Skin of body (tissue), 1 donor: ENCODE measurements at regions not wholly inside any gene's neighbourhood (a gene's known extent, or its start where the extent isn't known, plus 50 kb on each side); places are given as distances from the start of the nearest gene placed in this dataset.

Source experiments
- DNase-seq: peaks from one replicate; lab custom pipeline; 2025; lab: John Stamatoyannopoulos, UW

- DNase-seq, result no peak
Observed at GRCh38 chr16:79765901-79766394, 165.4 kb upstream of the MAF start.

- DNase-seq, result no peak
Observed at GRCh38 chr16:79765431-79765830, 164.9 kb upstream of the MAF start.

- DNase-seq, result no peak
Observed at GRCh38 chr16:79764415-79765110, 164.0 kb upstream of the MAF start.

DNA sequence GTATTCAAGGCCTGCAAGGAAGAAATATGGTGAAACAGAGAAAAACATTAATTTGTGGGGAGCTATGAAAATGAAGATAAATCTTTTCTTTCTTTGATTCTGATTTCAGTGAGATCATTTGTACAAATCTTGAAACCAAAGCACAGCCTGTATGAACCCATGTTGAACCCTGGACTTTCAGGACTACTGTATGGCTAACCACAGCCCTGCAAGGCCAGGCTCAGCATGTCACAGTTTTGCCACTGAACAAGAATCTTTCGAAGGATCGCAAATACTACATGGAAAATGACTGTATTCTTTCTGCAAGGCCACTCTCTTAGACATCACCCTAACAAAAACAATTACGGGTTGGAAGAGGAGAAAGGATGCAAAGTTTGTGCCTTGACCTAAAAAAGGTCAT is 161.7 kb upstream of the MAF start:
- no peak for DNase-seq

DNA sequence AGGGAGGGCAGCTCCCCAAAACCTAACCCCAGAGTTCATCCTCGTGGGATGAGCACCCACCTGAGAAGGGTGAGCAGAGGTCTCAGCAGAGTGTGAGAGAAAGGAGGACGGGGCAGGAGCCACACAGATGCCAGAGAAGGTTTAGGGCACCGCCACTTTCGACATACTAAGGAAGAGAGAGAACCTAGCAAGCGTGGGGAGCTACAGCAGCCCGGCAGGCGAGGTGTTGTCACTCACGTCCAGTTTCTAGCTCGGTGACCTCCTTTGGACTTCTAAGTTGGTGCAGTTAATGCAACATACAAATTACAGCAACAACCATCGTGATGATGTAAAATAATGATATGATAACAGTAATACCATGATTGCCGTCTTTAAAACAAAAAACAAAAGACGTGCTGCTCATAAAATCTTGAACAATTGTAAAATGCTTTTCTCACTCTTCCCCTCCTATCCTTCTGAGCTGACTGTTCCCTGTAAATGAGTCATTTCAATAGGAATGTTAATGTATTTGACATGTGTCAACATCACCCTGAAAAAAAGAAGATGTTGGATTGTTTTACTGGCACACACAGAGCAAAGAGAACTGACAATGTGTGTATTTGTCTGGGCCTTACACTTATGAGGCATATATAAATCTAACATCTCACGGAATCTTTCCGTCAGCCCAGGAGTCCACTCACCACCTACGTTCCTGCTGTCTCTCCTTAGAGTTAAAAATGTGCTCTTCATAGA is 158.2 kb upstream of the MAF start:
- DNase-seq, result peak; percentile 72

DNA sequence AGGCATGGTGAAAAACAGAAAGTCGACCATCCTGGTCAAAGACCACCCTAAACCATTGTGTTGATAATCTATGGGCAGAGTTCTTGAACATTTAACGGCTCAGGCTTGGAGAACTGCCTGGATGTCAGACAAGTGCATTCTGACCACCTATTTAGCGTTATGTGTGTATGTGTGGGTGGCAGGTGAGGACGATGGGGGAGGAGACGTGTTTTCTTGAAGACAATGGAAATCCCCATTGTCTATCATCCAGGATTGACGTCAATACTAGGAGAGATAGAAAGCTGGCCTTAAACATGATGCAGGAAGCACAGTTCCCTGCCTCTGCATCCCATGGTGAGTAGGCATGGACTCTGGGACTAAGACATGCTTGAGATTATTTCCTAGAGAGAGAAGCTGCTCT is 157.4 kb upstream of the MAF start:
- DNase-seq, result no peak

DNA sequence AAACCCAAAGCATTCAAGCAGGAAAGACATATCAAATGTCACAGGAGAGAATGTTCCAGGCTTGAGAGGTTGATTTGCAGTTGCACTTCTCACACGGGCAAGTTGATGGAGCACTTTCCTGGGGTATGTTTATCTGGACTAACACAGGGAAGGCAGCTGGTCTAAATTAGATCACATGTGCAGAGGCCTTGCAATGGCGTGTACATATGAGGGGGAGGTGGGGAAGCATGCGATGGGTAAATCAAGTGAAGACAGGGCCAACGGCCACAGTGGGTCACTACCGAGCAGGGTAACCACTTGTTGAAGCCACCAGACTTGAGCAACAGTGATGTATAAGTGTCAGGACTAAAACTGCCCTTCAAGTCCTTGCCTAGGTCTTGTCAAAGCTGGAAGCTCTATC is 156.6 kb upstream of the MAF start:
- no peak for DNase-seq

- no peak for DNase-seq
Observed at GRCh38 chr16:79756571-79756970, 156.0 kb upstream of the MAF start.

GRCh38 chr16:79754501-79754900 is 154.0 kb upstream of the MAF start:
- DNase-seq, result peak; percentile 51

DNA sequence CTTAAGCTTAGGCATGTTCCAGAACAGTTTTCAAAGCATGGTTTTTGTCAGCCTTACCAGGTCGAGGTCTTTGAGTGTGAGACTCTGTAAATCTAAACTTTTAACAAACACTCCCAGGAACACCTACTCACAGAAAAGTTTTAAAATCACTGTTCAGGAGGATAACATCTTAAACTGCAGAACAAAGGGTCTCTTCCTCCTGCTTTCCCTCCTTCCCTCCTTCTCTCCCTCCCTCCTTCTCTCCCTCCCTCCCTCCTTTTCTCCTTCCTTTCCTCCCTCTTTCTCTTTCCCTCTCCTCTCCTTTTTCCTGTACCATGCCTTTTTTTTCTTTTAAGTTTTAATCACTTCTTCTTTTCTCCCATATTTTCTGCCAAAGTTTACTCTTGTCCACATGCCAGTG is 153.5 kb upstream of the MAF start:
- DNase-seq, result no peak

DNA sequence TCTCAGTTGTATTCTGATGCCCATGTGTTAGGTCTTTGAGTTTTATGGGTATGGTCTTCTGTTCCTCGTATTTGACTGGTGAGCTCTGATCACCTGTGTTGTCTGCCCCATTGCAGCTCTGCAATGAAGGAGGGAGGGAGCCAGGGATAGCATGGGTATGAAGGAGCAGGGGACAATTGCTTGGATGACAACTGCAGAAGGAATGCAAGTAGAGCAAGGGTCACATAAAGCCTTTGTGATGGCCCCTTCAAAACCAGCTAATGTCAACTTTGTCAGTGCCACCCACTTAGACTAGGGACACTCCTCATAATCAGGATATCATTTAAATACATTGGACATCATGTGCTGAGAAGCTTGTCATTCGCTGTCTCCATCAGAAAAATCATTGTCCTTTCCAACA is 152.7 kb upstream of the MAF start:
- DNase-seq, result no peak

- peak; percentile 72 for DNase-seq
Observed at GRCh38 chr16:79752396-79752795, 151.9 kb upstream of the MAF start.

GRCh38 chr16:79751471-79752184 is 151.1 kb upstream of the MAF start:
- peak; percentile 94 for DNase-seq

GRCh38 chr16:79750311-79750710 is 149.8 kb upstream of the MAF start:
- DNase-seq, result no peak

- no peak for DNase-seq
Observed at GRCh38 chr16:79748629-79749028, 148.1 kb upstream of the MAF start.

DNA sequence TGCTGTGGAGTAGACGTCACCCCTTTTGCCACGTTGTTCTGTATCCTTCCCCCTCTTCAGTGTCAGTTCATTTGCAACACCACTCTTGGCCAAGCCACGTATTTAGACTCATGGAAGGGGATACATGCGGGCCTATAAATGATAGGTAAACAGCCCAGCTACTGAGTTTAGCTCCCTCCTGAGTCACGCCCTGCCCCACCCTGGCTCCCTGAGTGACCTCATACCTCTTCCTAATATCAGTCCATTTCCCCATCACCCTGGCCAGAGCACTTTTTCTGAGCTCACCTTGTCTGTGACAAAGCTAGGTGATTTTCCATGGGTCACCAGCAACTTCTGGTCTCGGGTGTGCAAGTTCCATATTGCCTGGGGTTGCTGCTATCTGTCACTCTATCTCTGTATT is 147.2 kb upstream of the MAF start:
- no peak for DNase-seq

DNA sequence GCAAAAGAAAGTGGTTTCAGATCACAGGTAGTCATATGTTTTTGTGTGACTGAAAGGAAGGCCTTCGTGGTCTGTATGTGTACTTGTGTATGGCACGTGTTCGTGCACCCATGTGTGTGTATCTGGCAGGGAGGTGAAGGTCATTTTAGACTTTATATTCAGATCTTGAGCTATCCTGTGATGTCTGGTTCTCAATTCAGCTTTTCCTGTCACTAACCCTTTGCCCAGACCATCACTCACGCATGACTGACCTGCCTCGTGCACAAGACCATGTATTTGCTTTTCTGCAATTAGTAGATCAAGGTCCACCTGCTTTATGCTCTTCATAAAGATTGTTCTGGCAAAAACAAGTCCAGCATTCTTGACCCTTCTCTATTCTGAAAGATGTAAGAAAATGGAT is 139.7 kb upstream of the MAF start:
- no peak for DNase-seq

DNA sequence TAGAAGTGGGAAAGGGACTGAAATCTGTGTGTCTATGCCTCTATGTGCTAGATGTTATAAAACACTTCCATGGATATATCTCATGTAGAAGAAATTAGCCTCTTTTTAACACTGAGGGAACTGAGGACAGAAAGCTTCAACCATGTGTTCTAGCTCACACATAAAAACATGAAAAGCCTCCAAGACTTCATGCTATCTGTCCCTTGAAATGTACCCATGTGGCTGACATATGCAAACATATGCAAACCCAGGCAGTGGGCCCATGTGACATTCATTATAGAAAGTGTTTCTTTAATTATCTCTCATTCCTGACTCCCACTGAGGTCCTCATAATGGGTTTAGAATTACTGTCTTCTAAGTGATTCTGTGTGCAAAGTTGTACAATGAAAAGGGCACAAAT is 134.7 kb upstream of the MAF start:
- peak; percentile 94 for DNase-seq

GRCh38 chr16:79734721-79735120 is 134.2 kb upstream of the MAF start:
- no peak for DNase-seq

DNA sequence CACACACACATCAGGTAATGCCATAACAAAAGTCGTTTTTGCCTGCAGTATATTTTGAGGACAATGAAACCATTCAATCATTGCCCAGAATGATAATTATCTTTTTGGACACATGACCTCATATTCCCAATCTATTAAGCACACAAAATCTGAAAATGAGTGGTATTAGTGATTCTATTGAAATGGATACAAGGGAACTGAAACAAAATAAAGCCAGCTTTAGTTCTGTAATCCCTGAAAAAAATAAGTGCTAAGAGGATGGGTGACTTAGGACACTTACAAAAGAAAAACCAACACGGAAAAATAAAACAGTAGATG is 128.3 kb upstream of the MAF start:
- DNase-seq, result no peak

GRCh38 chr16:79728048-79728922 is 127.7 kb upstream of the MAF start:
- no peak for DNase-seq

DNA sequence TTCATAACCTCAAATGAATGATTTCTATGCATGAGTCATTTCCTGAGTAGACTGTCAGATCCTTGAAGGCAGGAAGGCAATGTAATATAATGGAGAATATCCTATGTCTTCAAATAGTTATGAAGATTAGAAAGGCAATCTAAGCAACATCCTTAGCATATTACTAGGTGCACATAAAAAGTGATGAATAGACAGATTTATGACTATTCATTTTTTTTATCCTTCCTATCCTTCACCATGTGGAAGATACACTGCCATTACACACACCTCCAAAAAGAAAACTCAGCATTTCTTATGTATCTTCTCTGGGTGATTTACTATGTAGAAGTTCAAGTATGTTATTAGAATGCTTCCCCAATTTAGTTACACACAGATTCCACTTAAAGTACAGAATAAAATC is 126.4 kb upstream of the MAF start:
- no peak for DNase-seq
